BLaER1 (cell line): ENCODE measurements at regions not wholly inside any gene's neighbourhood (a gene's known extent, or its start where the extent isn't known, plus 50 kb on each side); places are given as distances from the start of the nearest gene placed in this dataset.

ENCODE experiments used
- H3K27ac ChIP-seq: shearing (Covaris generic); formaldehyde crosslinking; 2 replicates; pipeline ENCODE4 v1.8.1; 2022
- H3K27me3 ChIP-seq: shearing (Covaris generic); formaldehyde crosslinking; 2 replicates; pipeline ENCODE4 v1.8.1; 2022
- H3K36me3 ChIP-seq: shearing (Covaris generic); formaldehyde crosslinking; 2 replicates; pipeline ENCODE4 v1.8.1; 2022
- H3K4me1 ChIP-seq: shearing (Covaris generic); formaldehyde crosslinking; 2 replicates; pipeline ENCODE4 v1.8.1; 2022
- H3K4me2 ChIP-seq: shearing (Covaris generic); formaldehyde crosslinking; 2 replicates; pipeline ENCODE4 v1.8.1; 2022
- H3K4me3 ChIP-seq: shearing (Covaris generic); formaldehyde crosslinking; 2 replicates; pipeline ENCODE4 v1.8.1; 2022
- H3K9ac ChIP-seq: shearing (Covaris generic); formaldehyde crosslinking; 2 replicates; pipeline ENCODE4 v1.8.1; 2022
- H3K9me3 ChIP-seq: shearing (Covaris generic); formaldehyde crosslinking; 2 replicates; pipeline ENCODE4 v1.8.1; 2022
- H4K20me1 ChIP-seq: shearing (Covaris generic); formaldehyde crosslinking; 2 replicates; pipeline ENCODE4 v1.8.1; 2022
- Cebpa-rat ChIP-seq: shearing (Covaris generic); IDR thresholded peaks from 2 replicates; pipeline ENCODE4 v1.8.1; 2022

- Histone ChIP-seq H3K4me1 (peaks cover 16% of the 10 kb centered on the region), H3K4me3 (no peak overlapping the region), H3K27ac (no peak overlapping the region), H3K9ac (no peak overlapping the region), H3K4me2 (no peak overlapping the region), H3K9me3 (peaks cover 12% of the 10 kb centered on the region), H3K36me3 (no peaks in the 10 kb centered on the region), H4K20me1 (no peaks in the 10 kb centered on the region), H3K27me3 (no peaks in the 10 kb centered on the region)
- TF ChIP-seq Cebpa-rat, result no peak
Observed at GRCh38 chr6:155586090-155586489, 130.5 kb upstream of the NOX3 start.

GRCh38 chr6:155584006-155584405 lies 128.4 kb upstream of the NOX3 start:
- Histone ChIP-seq H3K9me3 (peaks cover 12% of the 10 kb centered on the region), H3K27me3 (no peaks in the 10 kb centered on the region), H3K36me3 (no peaks in the 10 kb centered on the region), H3K4me1 (peaks cover 16% of the 10 kb centered on the region), H4K20me1 (no peaks in the 10 kb centered on the region), H3K4me3 (no peak overlapping the region), H3K4me2 (no peak overlapping the region; the same call in 1 of the 2 replicates), H3K27ac (no peak overlapping the region), H3K9ac (no peak overlapping the region)
- no peak for TF ChIP-seq Cebpa-rat

- Histone ChIP-seq H3K4me1 (peaks cover 24% of the 10 kb centered on the region), H3K27ac (no peak overlapping the region), H3K27me3 (no peaks in the 10 kb centered on the region), H3K9me3 (peaks cover 12% of the 10 kb centered on the region), H3K36me3 (no peaks in the 10 kb centered on the region), H3K4me2 (peak overlapping the region; percentile 17), H4K20me1 (no peaks in the 10 kb centered on the region), H3K4me3 (no peak overlapping the region), H3K9ac (no peak overlapping the region)
- no peak for TF ChIP-seq Cebpa-rat
Observed at GRCh38 chr6:155582016-155582991, 126.7 kb upstream of the NOX3 start.

GRCh38 chr6:155580904-155581303 lies 125.3 kb upstream of the NOX3 start:
- TF ChIP-seq Cebpa-rat, result no peak
- Histone ChIP-seq H3K27ac (no peak overlapping the region), H3K4me1 (peaks cover 24% of the 10 kb centered on the region), H3K9me3 (peaks cover 12% of the 10 kb centered on the region), H3K4me2 (no peak overlapping the region), H3K27me3 (no peaks in the 10 kb centered on the region), H3K36me3 (no peaks in the 10 kb centered on the region), H3K9ac (no peak overlapping the region), H3K4me3 (no peak overlapping the region), H4K20me1 (no peaks in the 10 kb centered on the region)

GRCh38 chr6:155578251-155578650 lies 122.6 kb upstream of the NOX3 start:
- Histone ChIP-seq H3K36me3 (no peaks in the 10 kb centered on the region), H3K4me3 (no peak overlapping the region), H3K4me2 (peak overlapping the region; percentile 43), H3K4me1 (peaks cover 15% of the 10 kb centered on the region), H3K9ac (no peak overlapping the region), H3K27me3 (no peaks in the 10 kb centered on the region), H3K27ac (no peak overlapping the region), H4K20me1 (no peaks in the 10 kb centered on the region), H3K9me3 (peaks cover 6% of the 10 kb centered on the region)
- TF ChIP-seq Cebpa-rat, result no peak

GRCh38 chr6:155561966-155562364 lies 106.3 kb upstream of the NOX3 start:
- Histone ChIP-seq H3K27ac (no peak overlapping the region), H4K20me1 (no peaks in the 10 kb centered on the region), H3K4me3 (no peak overlapping the region), H3K9me3 (no peaks in the 10 kb centered on the region), H3K4me2 (no peak overlapping the region), H3K9ac (no peak overlapping the region), H3K36me3 (no peaks in the 10 kb centered on the region), H3K27me3 (no peaks in the 10 kb centered on the region), H3K4me1 (no peaks in the 10 kb centered on the region)
- TF ChIP-seq Cebpa-rat, result no peak

- H3K4me1 ChIP-seq, result no peaks in the 10 kb centered on the region
- H3K27ac ChIP-seq, result no peak overlapping the region
- H4K20me1 ChIP-seq, result no peaks in the 10 kb centered on the region
- H3K4me3 ChIP-seq, result no peak overlapping the region
- H3K36me3 ChIP-seq, result no peaks in the 10 kb centered on the region
- H3K27me3 ChIP-seq, result no peaks in the 10 kb centered on the region
- TF ChIP-seq Cebpa-rat, result no peak
- no peaks in the 10 kb centered on the region for H3K9me3 ChIP-seq
- no peak overlapping the region for H3K4me2 ChIP-seq
- H3K9ac ChIP-seq, result no peak overlapping the region
Observed at GRCh38 chr6:155561257-155561965, 105.8 kb upstream of the NOX3 start.

GRCh38 chr6:155549928-155550327 lies 94.3 kb upstream of the NOX3 start:
- no peak for TF ChIP-seq Cebpa-rat
- H4K20me1 ChIP-seq, result no peaks in the 10 kb centered on the region
- H3K27me3 ChIP-seq, result no peaks in the 10 kb centered on the region
- H3K4me3 ChIP-seq, result no peak overlapping the region
- no peaks in the 10 kb centered on the region for H3K36me3 ChIP-seq
- no peaks in the 10 kb centered on the region for H3K4me1 ChIP-seq
- no peaks in the 10 kb centered on the region for H3K9me3 ChIP-seq
- no peak overlapping the region for H3K4me2 ChIP-seq
- H3K9ac ChIP-seq, result no peak overlapping the region
- H3K27ac ChIP-seq, result no peak overlapping the region

GRCh38 chr6:155549028-155549798 lies 93.6 kb upstream of the NOX3 start:
- H3K4me1 ChIP-seq, result no peaks in the 10 kb centered on the region
- no peaks in the 10 kb centered on the region for H4K20me1 ChIP-seq
- H3K27me3 ChIP-seq, result no peaks in the 10 kb centered on the region
- no peaks in the 10 kb centered on the region for H3K36me3 ChIP-seq
- no peak overlapping the region for H3K4me3 ChIP-seq
- H3K27ac ChIP-seq, result no peak overlapping the region
- H3K9ac ChIP-seq, result no peak overlapping the region
- H3K4me2 ChIP-seq, result no peak overlapping the region
- H3K9me3 ChIP-seq, result no peaks in the 10 kb centered on the region
- TF ChIP-seq Cebpa-rat, result no peak
